HG02610 (cell line): ENCODE measurements at regions not wholly inside any gene's neighbourhood (a gene's known extent, or its start where the extent isn't known, plus 50 kb on each side); places are given as distances from the start of the nearest gene placed in this dataset.

ENCODE experiments used
- ATAC-seq: cut with Tn5 transposase; IDR thresholded peaks from one replicate; pipeline ENCODE4 v1.9.1; 2021; ENCODE audit warnings: mild to moderate bottlenecking, moderate library complexity; ENCODE audit not compliant: unreplicated experiment

GRCh38 chr5:28009576-28009975 lies 971.2 kb upstream of the CDH9 start:
- ATAC-seq = no peak

- no peak for ATAC-seq
These were observed 958.3 kb upstream of the CDH9 start for GRCh38 chr5:27996665-27997064.

GRCh38 chr5:27995867-27996266 lies 957.5 kb upstream of the CDH9 start:
- no peak for ATAC-seq

GRCh38 chr5:27978322-27978721 lies 939.9 kb upstream of the CDH9 start:
- ATAC-seq = no peak

GRCh38 chr5:27969157-27969556 lies 930.8 kb upstream of the CDH9 start:
- ATAC-seq = no peak

- no peak for ATAC-seq
These were observed 924.8 kb upstream of the CDH9 start for GRCh38 chr5:27963050-27963783.

GRCh38 chr5:27962198-27962597 lies 923.8 kb upstream of the CDH9 start:
- ATAC-seq = no peak

GRCh38 chr5:27947088-27947487 lies 908.7 kb upstream of the CDH9 start:
- ATAC-seq = no peak

GRCh38 chr5:27944471-27944870 lies 906.1 kb upstream of the CDH9 start:
- no peak for ATAC-seq

GRCh38 chr5:27938989-27939388 lies 900.6 kb upstream of the CDH9 start:
- no peak for ATAC-seq

- no peak for ATAC-seq
These were observed 889.7 kb upstream of the CDH9 start for GRCh38 chr5:27928060-27928459.

- no peak for ATAC-seq
These were observed 872.8 kb upstream of the CDH9 start for GRCh38 chr5:27911216-27911615.

GRCh38 chr5:27908341-27908740 lies 870.0 kb upstream of the CDH9 start:
- ATAC-seq = no peak

- no peak for ATAC-seq
These were observed 868.7 kb upstream of the CDH9 start for GRCh38 chr5:27906931-27907601.

- no peak for ATAC-seq
These were observed 868.1 kb upstream of the CDH9 start for GRCh38 chr5:27906481-27906880.

GRCh38 chr5:27900761-27901160 lies 862.4 kb upstream of the CDH9 start:
- no peak for ATAC-seq

GRCh38 chr5:27876071-27876470 lies 837.7 kb upstream of the CDH9 start:
- ATAC-seq = no peak

GRCh38 chr5:27875148-27875547 lies 836.8 kb upstream of the CDH9 start:
- ATAC-seq = no peak

- ATAC-seq = no peak
These were observed 829.9 kb upstream of the CDH9 start for GRCh38 chr5:27868292-27868691.

- no peak for ATAC-seq
These were observed 817.1 kb upstream of the CDH9 start for GRCh38 chr5:27855491-27855890.

GRCh38 chr5:27854243-27854852 lies 816.0 kb upstream of the CDH9 start:
- no peak for ATAC-seq

- no peak for ATAC-seq
These were observed 806.9 kb upstream of the CDH9 start for GRCh38 chr5:27845248-27845647.
